Gastroesophageal sphincter (tissue), 4 donors: ENCODE measurements at regions not wholly inside any gene's neighbourhood (a gene's known extent, or its start where the extent isn't known, plus 50 kb on each side); places are given as distances from the start of the nearest gene placed in this dataset.

Experiments
- ATAC-seq: fragments of 150-250 bp; one replicate; pipeline ENCODE4 v1.9.1; 2016; ENCODE audit warnings: mild to moderate bottlenecking, moderate library complexity
- H3K27ac ChIP-seq, 4 donors: fragments of 200-600 bp; sonication (generic) in 3 of 4; 1 replicate in 3 of 4; 2 replicates in 1 of 4; pipeline ENCODE4 v1.5.1; 2016 to 2019
- H3K27me3 ChIP-seq: fragments of 200-600 bp; sonication (generic); one replicate; pipeline ENCODE4 v1.5.1; 2019
- H3K36me3 ChIP-seq, 2 donors: fragments of 200-600 bp; sonication (generic); one replicate each; pipeline ENCODE4 v1.5.1; 2019; ENCODE audit warnings: control low read depth in 1 of 2
- H3K4me1 ChIP-seq, 3 donors: fragments of 200-600 bp; sonication (generic); 1 replicate in 2 of 3; 2 replicates in 1 of 3; pipeline ENCODE4 v1.5.1; 2016 to 2019; ENCODE audit warnings: control low read depth in 2 of 3
- H3K4me3 ChIP-seq, 2 donors: fragments of 200-600 bp; sonication (generic); one replicate each; pipeline ENCODE4 v1.5.1; 2019; ENCODE audit warnings: mild to moderate bottlenecking in 1 of 2, moderate library complexity in 1 of 2
- H3K9me3 ChIP-seq, 3 donors: fragments of 200-600 bp; sonication (generic); one replicate each; pipeline ENCODE4 v1.5.1; 2017 to 2019; ENCODE audit warnings: control low read depth in 2 of 3
- CTCF ChIP-seq, 4 experiments: fragments of 200-600 bp in 2 of 4; fragments of 450-650 bp in 2 of 4; sonication (generic) in 1 of 4; IDR thresholded peaks; one replicate each; pipeline ENCODE4 v1.5.1; 2017 to 2019; ENCODE audit warnings: antibody characterized with exemption in 4 of 4, mild to moderate bottlenecking in 2 of 4, moderate library complexity in 2 of 4
- EP300 ChIP-seq: sonication (generic); formaldehyde crosslinking; IDR thresholded peaks from one replicate; pipeline ENCODE4 v1.6.1; 2017; ENCODE audit warnings: antibody characterized with exemption, mild to moderate bottlenecking
- POLR2A ChIP-seq, 2 donors: fragments of 450-650 bp; IDR thresholded peaks; one replicate each; pipeline ENCODE4 v1.6.1; 2017; ENCODE audit warnings: antibody characterized with exemption in 2 of 2, mild to moderate bottlenecking in 2 of 2, moderate library complexity in 1 of 2
- POLR2AphosphoS5 ChIP-seq: sonication (generic); formaldehyde crosslinking; IDR thresholded peaks from one replicate; pipeline ENCODE4 v1.6.1; 2017; ENCODE audit warnings: antibody characterized with exemption
- WGBS, 2 donors: methylation state at CpG; one replicate each; pipeline ENCODE4 v1.1.5; 2018; ENCODE audit warnings: low coverage in 1 of 2; 5-methylcytosine and 5-hydroxymethylcytosine counted together

- no peak overlapping the region for H3K4me3 ChIP-seq
- H3K27me3 ChIP-seq = no peaks in the 10 kb centered on the region
- H3K27ac ChIP-seq = no peak overlapping the region
- TF ChIP-seq EP300 = no peak
- TF ChIP-seq CTCF (IDR thresholded peaks at IDR 0.05) = no peak
- no peak for TF ChIP-seq POLR2AphosphoS5
- no peak for TF ChIP-seq POLR2A (IDR thresholded peaks at IDR 0.05)
- ATAC-seq = no peak
- no peaks in the 10 kb centered on the region for H3K9me3 ChIP-seq
- 81 to 100% methylated on average over 4 of the region's 4 CpGs for WGBS, 2 donors
- no peaks in the 10 kb centered on the region for H3K36me3 ChIP-seq
- H3K4me1 ChIP-seq = peaks cover 0 to 12% (median 0%) of the 10 kb centered on the region in 3 donors
Observed at GRCh38 chr10:36224431-36224985, 582.4 kb upstream of the FZD8 start.

DNA sequence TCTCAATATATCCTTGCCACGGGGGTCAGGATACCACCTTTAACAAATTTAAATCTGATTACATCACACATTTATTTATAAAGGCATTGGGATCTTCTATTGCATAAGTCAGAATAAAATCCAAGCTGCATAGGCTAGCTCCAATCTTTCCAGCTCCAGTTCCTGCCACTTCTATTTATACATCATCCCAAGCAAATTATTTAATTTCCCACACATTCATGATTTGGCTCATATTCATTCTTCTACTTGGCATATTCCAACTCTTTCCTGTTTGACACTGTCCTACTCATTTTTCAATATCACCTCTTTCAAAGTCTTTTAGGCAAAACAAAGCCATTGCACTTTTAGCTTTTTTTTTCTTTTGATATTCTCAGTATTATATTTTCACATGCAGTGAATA, 579.0 kb upstream of the FZD8 start:
- no peak overlapping the region for H3K4me3 ChIP-seq
- no peak for TF ChIP-seq EP300
- no peak for TF ChIP-seq CTCF (IDR thresholded peaks at IDR 0.05)
- TF ChIP-seq POLR2AphosphoS5 = no peak
- no peak for TF ChIP-seq POLR2A (IDR thresholded peaks at IDR 0.05)

DNA sequence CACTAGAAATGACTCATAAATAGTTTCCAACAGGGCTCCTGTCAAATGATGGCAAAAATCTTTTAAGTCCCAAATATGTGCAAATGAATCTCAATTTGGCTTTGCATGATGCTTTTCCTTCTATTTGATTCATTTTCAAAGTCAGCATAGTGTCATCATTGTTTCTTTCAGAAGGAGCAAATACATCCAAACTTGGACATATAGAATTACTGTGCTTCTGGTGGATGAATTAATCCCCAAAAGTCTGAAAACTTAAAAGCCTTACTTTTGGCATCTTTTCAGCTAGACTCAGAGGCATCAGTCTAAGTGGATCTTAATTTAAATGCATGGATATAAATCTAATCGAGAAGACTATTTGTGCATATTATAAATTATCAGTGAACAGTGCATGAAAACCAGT, 578.1 kb upstream of the FZD8 start:
- TF ChIP-seq EP300 = no peak
- TF ChIP-seq POLR2AphosphoS5 = no peak
- TF ChIP-seq CTCF (IDR thresholded peaks at IDR 0.05) = no peak
- no peak for TF ChIP-seq POLR2A (IDR thresholded peaks at IDR 0.05)

More for the DNA sequence above, 579.0 kb upstream of the FZD8 start:
- Histone ChIP-seq H3K27me3 (no peaks in the 10 kb centered on the region), H3K27ac (no peak overlapping the region), H3K9me3 (no peaks in the 10 kb centered on the region), H3K36me3 (no peaks in the 10 kb centered on the region), H3K4me1 (peaks cover 0 to 12% (median 0%) of the 10 kb centered on the region in 3 donors)
- WGBS, 2 donors = 0 to 17% methylated on average over 1 of the region's 1 CpG
- ATAC-seq = no peak

GRCh38 chr10:36211856-36212255, 569.8 kb upstream of the FZD8 start:
- Histone ChIP-seq H3K4me3 (no peak overlapping the region), H3K4me1 (no peaks in the 10 kb centered on the region), H3K27ac (no peak overlapping the region), H3K36me3 (no peaks in the 10 kb centered on the region), H3K9me3 (no peaks in the 10 kb centered on the region), H3K27me3 (no peaks in the 10 kb centered on the region)
- ATAC-seq = no peak
- TF ChIP-seq POLR2A (IDR thresholded peaks at IDR 0.05) (no peak), CTCF (IDR thresholded peaks at IDR 0.05) (no peak), POLR2AphosphoS5 (no peak), EP300 (no peak)
- 72 to 75% methylated on average over 2 of the region's 2 CpGs for WGBS, 2 donors

More for the DNA sequence above, 578.1 kb upstream of the FZD8 start:
- Histone ChIP-seq H3K36me3 (no peaks in the 10 kb centered on the region), H3K27ac (no peak overlapping the region), H3K4me3 (no peak overlapping the region), H3K27me3 (no peaks in the 10 kb centered on the region), H3K4me1 (peaks cover 0 to 12% (median 0%) of the 10 kb centered on the region in 3 donors), H3K9me3 (no peaks in the 10 kb centered on the region)
- ATAC-seq = no peak
- 29 to 70% methylated on average over 1 of the region's 1 CpG for WGBS, 2 donors

DNA sequence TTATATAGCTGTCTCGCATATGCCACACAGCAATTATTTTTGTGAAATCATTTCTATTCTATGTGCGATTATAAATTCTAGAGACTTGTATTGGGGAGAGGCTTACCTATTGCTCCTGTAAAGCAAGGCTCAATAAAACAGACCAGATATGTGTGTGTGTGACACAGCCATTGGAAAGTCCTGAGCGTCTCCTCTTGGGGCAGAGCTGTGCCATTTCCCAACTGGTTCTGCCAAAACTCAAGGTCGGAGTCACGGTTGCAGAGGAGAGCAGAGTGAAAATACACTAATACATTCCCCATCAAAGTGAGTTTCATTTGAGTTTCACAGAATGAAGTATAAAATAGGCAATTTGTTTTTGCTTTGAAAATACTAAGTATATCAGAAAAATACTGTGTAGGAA, 567.4 kb upstream of the FZD8 start:
- no peaks in the 10 kb centered on the region for H3K4me1 ChIP-seq
- no peaks in the 10 kb centered on the region for H3K36me3 ChIP-seq
- H3K9me3 ChIP-seq = no peaks in the 10 kb centered on the region
- H3K27ac ChIP-seq = no peak overlapping the region
- no peaks in the 10 kb centered on the region for H3K27me3 ChIP-seq
- no peak for ATAC-seq
- TF ChIP-seq POLR2A (IDR thresholded peaks at IDR 0.05) (no peak), EP300 (no peak), POLR2AphosphoS5 (no peak), CTCF (IDR thresholded peaks at IDR 0.05) (no peak)
- 97 to 100% methylated on average over 5 of the region's 5 CpGs for WGBS, 2 donors
- no peak overlapping the region for H3K4me3 ChIP-seq
